WTC11 (cell line): ENCODE measurements at regions not wholly inside any gene's neighbourhood (a gene's known extent, or its start where the extent isn't known, plus 50 kb on each side); places are given as distances from the start of the nearest gene placed in this dataset.
A peak's percentile ranks its signal among the peaks of the same experiment; 100 is the strongest.

Experiments used
- ATAC-seq: fragments of 200-7000 bp; cut with Tn5 transposase; 2 replicates; pipeline ENCODE4 v1.10.0; 2021; ENCODE audit warnings: mild to moderate bottlenecking, moderate library complexity
- CTCF ChIA-PET: fragments of 300-600 bp; sonication (Branson Sonifier 250); formaldehyde crosslinking; loops from one replicate; lab custom pipeline; 2021; ENCODE audit warnings: antibody characterized with exemption; lab: Charles Lee
- POLR2A ChIA-PET: fragments of 350-600 bp; sonication (Branson Sonifier 250); formaldehyde crosslinking; loops from one replicate; lab custom pipeline; 2021; ENCODE audit warnings: antibody characterized with exemption; lab: Charles Lee
- DNase-seq: peaks from one replicate; pipeline ENCODE4 v3.0.0; 2021; ENCODE audit warnings: low spot score
- H3K27ac Mint-ChIP-seq: 2 replicates; pipeline ENCODE4 v1.8.0; 2021; ENCODE audit warnings: mixed read lengths
- H3K27me3 Mint-ChIP-seq: 2 replicates; pipeline ENCODE4 v1.8.0; 2021; ENCODE audit warnings: low read depth, mild to moderate bottlenecking, moderate library complexity, mixed read lengths
- H3K36me3 Mint-ChIP-seq: 2 replicates; pipeline ENCODE4 v1.8.0; 2021; ENCODE audit warnings: mixed read lengths
- H3K4me1 Mint-ChIP-seq: 2 replicates; pipeline ENCODE4 v1.8.0; 2022; ENCODE audit warnings: mixed read lengths
- H3K4me3 Mint-ChIP-seq: 2 replicates; pipeline ENCODE4 v1.8.0; 2021; ENCODE audit warnings: mild to moderate bottlenecking, moderate library complexity, mixed read lengths
- H3K9me3 Mint-ChIP-seq: 2 replicates; pipeline ENCODE4 v1.8.0; 2021; ENCODE audit warnings: mixed read lengths
- ATF1 ChIP-seq: sonication (generic); formaldehyde crosslinking; IDR thresholded peaks from 2 replicates; pipeline ENCODE4 v1.8.1; 2023; ENCODE audit warnings: mild to moderate bottlenecking, moderate library complexity, missing genetic modification reagents
- CREM ChIP-seq: sonication (generic); formaldehyde crosslinking; IDR thresholded peaks from 2 replicates; pipeline ENCODE4 v1.8.1; 2022; ENCODE audit warnings: mild to moderate bottlenecking, missing genetic modification reagents, moderate library complexity
- ETV6 ChIP-seq: sonication (generic); formaldehyde crosslinking; IDR thresholded peaks from 2 replicates; pipeline ENCODE4 v1.8.1; 2022; ENCODE audit warnings: mild to moderate bottlenecking, missing genetic modification reagents
- FOXP1 ChIP-seq: sonication (generic); formaldehyde crosslinking; IDR thresholded peaks from 2 replicates; pipeline ENCODE4 v1.8.0; 2022; ENCODE audit warnings: missing genetic modification reagents, mild to moderate bottlenecking, moderate library complexity, borderline replicate concordance
- JUN ChIP-seq: sonication (generic); formaldehyde crosslinking; IDR thresholded peaks from 2 replicates; pipeline ENCODE4 v1.8.0; 2023; ENCODE audit warnings: mild to moderate bottlenecking, missing genetic modification reagents
- KAT7 ChIP-seq: sonication (generic); formaldehyde crosslinking; IDR thresholded peaks from 2 replicates; pipeline ENCODE4 v1.8.1; 2023; ENCODE audit warnings: missing genetic modification reagents, mild to moderate bottlenecking, borderline replicate concordance
- MYBL2 ChIP-seq: sonication (generic); formaldehyde crosslinking; IDR thresholded peaks from 2 replicates; pipeline ENCODE4 v1.8.1; 2023; ENCODE audit warnings: mild to moderate bottlenecking, moderate library complexity, missing genetic modification reagents
- NFE2L1 ChIP-seq: sonication (generic); formaldehyde crosslinking; IDR thresholded peaks from 2 replicates; pipeline ENCODE4 v1.8.1; 2023; ENCODE audit warnings: missing genetic modification reagents
- RORB ChIP-seq: fragments of 250-450 bp; sonication (Bioruptor Pico); IDR thresholded peaks from 2 replicates; pipeline ENCODE4 v1.9.0; 2021; ENCODE audit warnings: mild to moderate bottlenecking
- ZNF138 ChIP-seq: sonication (generic); formaldehyde crosslinking; conservative IDR thresholded peaks from 2 replicates; pipeline ENCODE4 v1.8.1; 2022; ENCODE audit warnings: mild to moderate bottlenecking, moderate library complexity, missing genetic modification reagents
- TF ChIP-seq, protein P1 (sequence below): fragments of 250-450 bp; sonication (Bioruptor Pico); IDR thresholded peaks from 2 replicates; pipeline ENCODE4 v1.8.0; 2021; ENCODE audit warnings: mild to moderate bottlenecking
- TF ChIP-seq, protein P2 (sequence below): fragments of 200-600 bp; IDR thresholded peaks from 2 replicates; pipeline ENCODE4 v1.8.0; 2022; ENCODE audit warnings: antibody characterized with exemption
- TF ChIP-seq, protein P3 (sequence below): sonication (generic); formaldehyde crosslinking; IDR thresholded peaks from 2 replicates; pipeline ENCODE4 v1.8.1; 2022; ENCODE audit warnings: low read depth, mild to moderate bottlenecking, moderate library complexity, missing genetic modification reagents, borderline replicate concordance
- TF ChIP-seq, protein P4 (sequence below): sonication (generic); formaldehyde crosslinking; IDR thresholded peaks from 2 replicates; pipeline ENCODE4 v1.8.1; 2022; ENCODE audit warnings: low read depth, missing genetic modification reagents, borderline replicate concordance
- TF ChIP-seq, protein P5 (sequence below): sonication (generic); formaldehyde crosslinking; IDR thresholded peaks from 2 replicates; pipeline ENCODE4 v1.8.1; 2023; ENCODE audit warnings: mild to moderate bottlenecking, missing genetic modification reagents, moderate library complexity
- TF ChIP-seq, protein P6 (sequence below): sonication (generic); formaldehyde crosslinking; IDR thresholded peaks from 2 replicates; pipeline ENCODE4 v1.8.0; 2022; ENCODE audit warnings: mild to moderate bottlenecking, missing genetic modification reagents
- TF ChIP-seq, protein P7 (sequence below): sonication (generic); formaldehyde crosslinking; IDR thresholded peaks from 2 replicates; pipeline ENCODE4 v1.8.0; 2022; ENCODE audit warnings: mild to moderate bottlenecking, missing genetic modification reagents

DNA sequence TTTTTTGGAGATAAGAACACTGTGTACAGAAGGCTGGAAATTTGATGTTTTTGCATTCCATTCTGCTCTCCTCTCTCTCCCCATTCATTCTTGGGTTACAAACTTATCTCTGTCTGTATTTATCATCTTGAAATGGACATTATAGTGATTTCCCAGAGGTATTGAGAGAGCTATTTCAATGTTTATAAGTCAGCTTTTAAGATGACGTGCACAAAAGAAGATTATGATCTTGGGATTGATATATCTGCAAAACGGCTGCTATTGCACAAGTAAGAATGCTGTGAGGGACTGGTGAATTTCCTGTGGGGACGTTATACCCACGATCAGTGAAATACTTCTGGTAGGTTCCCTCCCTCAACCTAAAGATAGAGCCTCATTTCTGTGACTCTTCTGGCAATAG lies 61.0 kb upstream of the DTNA start (continued):
- no peak for TF ChIP-seq KAT7
- no peak for TF ChIP-seq JUN (CRISPR knock-in tag)
- TF ChIP-seq, protein P1, sequence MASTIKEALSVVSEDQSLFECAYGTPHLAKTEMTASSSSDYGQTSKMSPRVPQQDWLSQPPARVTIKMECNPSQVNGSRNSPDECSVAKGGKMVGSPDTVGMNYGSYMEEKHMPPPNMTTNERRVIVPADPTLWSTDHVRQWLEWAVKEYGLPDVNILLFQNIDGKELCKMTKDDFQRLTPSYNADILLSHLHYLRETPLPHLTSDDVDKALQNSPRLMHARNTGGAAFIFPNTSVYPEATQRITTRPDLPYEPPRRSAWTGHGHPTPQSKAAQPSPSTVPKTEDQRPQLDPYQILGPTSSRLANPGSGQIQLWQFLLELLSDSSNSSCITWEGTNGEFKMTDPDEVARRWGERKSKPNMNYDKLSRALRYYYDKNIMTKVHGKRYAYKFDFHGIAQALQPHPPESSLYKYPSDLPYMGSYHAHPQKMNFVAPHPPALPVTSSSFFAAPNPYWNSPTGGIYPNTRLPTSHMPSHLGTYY: no peak
- TF ChIP-seq, protein P2, sequence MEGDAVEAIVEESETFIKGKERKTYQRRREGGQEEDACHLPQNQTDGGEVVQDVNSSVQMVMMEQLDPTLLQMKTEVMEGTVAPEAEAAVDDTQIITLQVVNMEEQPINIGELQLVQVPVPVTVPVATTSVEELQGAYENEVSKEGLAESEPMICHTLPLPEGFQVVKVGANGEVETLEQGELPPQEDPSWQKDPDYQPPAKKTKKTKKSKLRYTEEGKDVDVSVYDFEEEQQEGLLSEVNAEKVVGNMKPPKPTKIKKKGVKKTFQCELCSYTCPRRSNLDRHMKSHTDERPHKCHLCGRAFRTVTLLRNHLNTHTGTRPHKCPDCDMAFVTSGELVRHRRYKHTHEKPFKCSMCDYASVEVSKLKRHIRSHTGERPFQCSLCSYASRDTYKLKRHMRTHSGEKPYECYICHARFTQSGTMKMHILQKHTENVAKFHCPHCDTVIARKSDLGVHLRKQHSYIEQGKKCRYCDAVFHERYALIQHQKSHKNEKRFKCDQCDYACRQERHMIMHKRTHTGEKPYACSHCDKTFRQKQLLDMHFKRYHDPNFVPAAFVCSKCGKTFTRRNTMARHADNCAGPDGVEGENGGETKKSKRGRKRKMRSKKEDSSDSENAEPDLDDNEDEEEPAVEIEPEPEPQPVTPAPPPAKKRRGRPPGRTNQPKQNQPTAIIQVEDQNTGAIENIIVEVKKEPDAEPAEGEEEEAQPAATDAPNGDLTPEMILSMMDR: no peak
- TF ChIP-seq, protein P3, sequence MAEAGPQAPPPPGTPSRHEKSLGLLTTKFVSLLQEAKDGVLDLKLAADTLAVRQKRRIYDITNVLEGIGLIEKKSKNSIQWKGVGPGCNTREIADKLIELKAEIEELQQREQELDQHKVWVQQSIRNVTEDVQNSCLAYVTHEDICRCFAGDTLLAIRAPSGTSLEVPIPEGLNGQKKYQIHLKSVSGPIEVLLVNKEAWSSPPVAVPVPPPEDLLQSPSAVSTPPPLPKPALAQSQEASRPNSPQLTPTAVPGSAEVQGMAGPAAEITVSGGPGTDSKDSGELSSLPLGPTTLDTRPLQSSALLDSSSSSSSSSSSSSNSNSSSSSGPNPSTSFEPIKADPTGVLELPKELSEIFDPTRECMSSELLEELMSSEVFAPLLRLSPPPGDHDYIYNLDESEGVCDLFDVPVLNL (CRISPR knock-in tag): no peak
- TF ChIP-seq, all 79 proteins: peak for 0

DNA sequence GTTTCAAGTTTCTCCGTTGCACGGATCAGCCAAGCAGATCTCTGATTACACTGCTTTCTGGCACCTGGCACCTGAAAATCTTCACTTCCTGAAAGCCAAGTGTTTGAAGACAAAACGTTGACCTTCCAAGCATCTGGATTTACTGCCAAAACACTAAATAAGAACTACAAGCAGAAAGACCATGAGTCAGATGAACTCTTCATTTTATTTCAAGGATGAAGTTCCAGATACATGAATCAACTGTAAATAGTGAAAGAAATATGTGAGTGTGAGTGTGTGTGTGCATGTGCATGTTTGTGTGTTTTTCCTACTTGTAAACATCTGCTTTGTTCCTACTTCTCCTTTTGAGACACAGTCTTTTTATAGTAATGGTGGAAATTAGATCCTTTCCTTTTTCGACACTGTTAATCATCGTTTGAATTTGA lies 60.0 kb upstream of the DTNA start:
- Mint-ChIP-seq H3K4me3 (no peak overlapping the region), H3K4me1 (peaks cover 48% of the 10 kb centered on the region), H3K36me3 (no peaks in the 10 kb centered on the region), H3K27me3 (no peaks in the 10 kb centered on the region), H3K27ac (peak overlapping the region; percentile 5), H3K9me3 (no peaks in the 10 kb centered on the region)
- ATAC-seq (no peak), DNase-seq (no peak)
- TF ChIP-seq FOXP1 (CRISPR knock-in tag) (no peak), CREM (CRISPR knock-in tag) (no peak), NFE2L1 (CRISPR knock-in tag) (no peak), ATF1 (CRISPR knock-in tag) (no peak), RORB (no peak), ETV6 (CRISPR knock-in tag) (no peak), ZNF138 (no peak), MYBL2 (CRISPR knock-in tag) (no peak)
- TF ChIP-seq, protein P4, sequence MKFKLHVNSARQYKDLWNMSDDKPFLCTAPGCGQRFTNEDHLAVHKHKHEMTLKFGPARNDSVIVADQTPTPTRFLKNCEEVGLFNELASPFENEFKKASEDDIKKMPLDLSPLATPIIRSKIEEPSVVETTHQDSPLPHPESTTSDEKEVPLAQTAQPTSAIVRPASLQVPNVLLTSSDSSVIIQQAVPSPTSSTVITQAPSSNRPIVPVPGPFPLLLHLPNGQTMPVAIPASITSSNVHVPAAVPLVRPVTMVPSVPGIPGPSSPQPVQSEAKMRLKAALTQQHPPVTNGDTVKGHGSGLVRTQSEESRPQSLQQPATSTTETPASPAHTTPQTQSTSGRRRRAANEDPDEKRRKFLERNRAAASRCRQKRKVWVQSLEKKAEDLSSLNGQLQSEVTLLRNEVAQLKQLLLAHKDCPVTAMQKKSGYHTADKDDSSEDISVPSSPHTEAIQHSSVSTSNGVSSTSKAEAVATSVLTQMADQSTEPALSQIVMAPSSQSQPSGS (CRISPR knock-in tag): no peak
- TF ChIP-seq, protein P5, sequence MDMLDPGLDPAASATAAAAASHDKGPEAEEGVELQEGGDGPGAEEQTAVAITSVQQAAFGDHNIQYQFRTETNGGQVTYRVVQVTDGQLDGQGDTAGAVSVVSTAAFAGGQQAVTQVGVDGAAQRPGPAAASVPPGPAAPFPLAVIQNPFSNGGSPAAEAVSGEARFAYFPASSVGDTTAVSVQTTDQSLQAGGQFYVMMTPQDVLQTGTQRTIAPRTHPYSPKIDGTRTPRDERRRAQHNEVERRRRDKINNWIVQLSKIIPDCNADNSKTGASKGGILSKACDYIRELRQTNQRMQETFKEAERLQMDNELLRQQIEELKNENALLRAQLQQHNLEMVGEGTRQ (CRISPR knock-in tag): no peak
- TF ChIP-seq, protein P6, sequence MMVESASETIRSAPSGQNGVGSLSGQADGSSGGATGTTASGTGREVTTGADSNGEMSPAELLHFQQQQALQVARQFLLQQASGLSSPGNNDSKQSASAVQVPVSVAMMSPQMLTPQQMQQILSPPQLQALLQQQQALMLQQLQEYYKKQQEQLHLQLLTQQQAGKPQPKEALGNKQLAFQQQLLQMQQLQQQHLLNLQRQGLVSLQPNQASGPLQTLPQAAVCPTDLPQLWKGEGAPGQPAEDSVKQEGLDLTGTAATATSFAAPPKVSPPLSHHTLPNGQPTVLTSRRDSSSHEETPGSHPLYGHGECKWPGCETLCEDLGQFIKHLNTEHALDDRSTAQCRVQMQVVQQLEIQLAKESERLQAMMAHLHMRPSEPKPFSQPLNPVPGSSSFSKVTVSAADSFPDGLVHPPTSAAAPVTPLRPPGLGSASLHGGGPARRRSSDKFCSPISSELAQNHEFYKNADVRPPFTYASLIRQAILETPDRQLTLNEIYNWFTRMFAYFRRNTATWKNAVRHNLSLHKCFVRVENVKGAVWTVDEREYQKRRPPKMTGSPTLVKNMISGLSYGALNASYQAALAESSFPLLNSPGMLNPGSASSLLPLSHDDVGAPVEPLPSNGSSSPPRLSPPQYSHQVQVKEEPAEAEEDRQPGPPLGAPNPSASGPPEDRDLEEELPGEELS (CRISPR knock-in tag): no peak
- TF ChIP-seq, protein P7, sequence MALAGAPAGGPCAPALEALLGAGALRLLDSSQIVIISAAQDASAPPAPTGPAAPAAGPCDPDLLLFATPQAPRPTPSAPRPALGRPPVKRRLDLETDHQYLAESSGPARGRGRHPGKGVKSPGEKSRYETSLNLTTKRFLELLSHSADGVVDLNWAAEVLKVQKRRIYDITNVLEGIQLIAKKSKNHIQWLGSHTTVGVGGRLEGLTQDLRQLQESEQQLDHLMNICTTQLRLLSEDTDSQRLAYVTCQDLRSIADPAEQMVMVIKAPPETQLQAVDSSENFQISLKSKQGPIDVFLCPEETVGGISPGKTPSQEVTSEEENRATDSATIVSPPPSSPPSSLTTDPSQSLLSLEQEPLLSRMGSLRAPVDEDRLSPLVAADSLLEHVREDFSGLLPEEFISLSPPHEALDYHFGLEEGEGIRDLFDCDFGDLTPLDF (CRISPR knock-in tag): no peak
- ChIA-PET POLR2A (no interaction called here), CTCF (interaction anchor here (1.1 kb wide), 1 partner anchor 10 kb away, joined by 3 read pairs; no protein-coding TSS in a partner anchor)
